NB4 (cell line): ENCODE measurements at regions not wholly inside any gene's neighbourhood (a gene's known extent, or its start where the extent isn't known, plus 50 kb on each side); places are given as distances from the start of the nearest gene placed in this dataset.
"Not testable (repeated sequence)": the region's sequence is repeated elsewhere in the genome, so short reads cannot be mapped to it uniquely, and the experiment has no call there.

Source experiments
- DNase-seq: peaks from one replicate; pipeline ENCODE4 v3.0.0; 2010; ENCODE audit warnings: low read depth
- H3K4me3 ChIP-seq: one replicate; pipeline ENCODE4 v1.5.1; 2011; ENCODE audit warnings: mild to moderate bottlenecking, low read depth, low read length, moderate library complexity
- MAX ChIP-seq: IDR thresholded peaks from 2 replicates; pipeline ENCODE4 v1.6.1; 2011; ENCODE audit warnings: low read depth, low read length
- MYC ChIP-seq: IDR thresholded peaks from 2 replicates; pipeline ENCODE4 v1.6.1; 2011; ENCODE audit warnings: low read depth, low read length
- POLR2A ChIP-seq: IDR thresholded peaks from 2 replicates; pipeline ENCODE4 v1.6.1; 2011; ENCODE audit warnings: mild to moderate bottlenecking; ENCODE audit not compliant: insufficient read length; ENCODE audit errors: extremely low read depth
- TF ChIP-seq, protein P1 (sequence below): IDR thresholded peaks from one replicate; pipeline ENCODE4 v1.5.1; 2012; ENCODE audit warnings: low read depth, low read length

- DNase-seq, result no peak
- TF ChIP-seq MAX (no peak), POLR2A (no peak), MYC (no peak)
- TF ChIP-seq, protein P1, sequence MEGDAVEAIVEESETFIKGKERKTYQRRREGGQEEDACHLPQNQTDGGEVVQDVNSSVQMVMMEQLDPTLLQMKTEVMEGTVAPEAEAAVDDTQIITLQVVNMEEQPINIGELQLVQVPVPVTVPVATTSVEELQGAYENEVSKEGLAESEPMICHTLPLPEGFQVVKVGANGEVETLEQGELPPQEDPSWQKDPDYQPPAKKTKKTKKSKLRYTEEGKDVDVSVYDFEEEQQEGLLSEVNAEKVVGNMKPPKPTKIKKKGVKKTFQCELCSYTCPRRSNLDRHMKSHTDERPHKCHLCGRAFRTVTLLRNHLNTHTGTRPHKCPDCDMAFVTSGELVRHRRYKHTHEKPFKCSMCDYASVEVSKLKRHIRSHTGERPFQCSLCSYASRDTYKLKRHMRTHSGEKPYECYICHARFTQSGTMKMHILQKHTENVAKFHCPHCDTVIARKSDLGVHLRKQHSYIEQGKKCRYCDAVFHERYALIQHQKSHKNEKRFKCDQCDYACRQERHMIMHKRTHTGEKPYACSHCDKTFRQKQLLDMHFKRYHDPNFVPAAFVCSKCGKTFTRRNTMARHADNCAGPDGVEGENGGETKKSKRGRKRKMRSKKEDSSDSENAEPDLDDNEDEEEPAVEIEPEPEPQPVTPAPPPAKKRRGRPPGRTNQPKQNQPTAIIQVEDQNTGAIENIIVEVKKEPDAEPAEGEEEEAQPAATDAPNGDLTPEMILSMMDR, result no peak
- H3K4me3 ChIP-seq, result no peak overlapping the region
Measured at GRCh38 chr6:76982476-76983199, 480.7 kb downstream of the HTR1B start.

DNA sequence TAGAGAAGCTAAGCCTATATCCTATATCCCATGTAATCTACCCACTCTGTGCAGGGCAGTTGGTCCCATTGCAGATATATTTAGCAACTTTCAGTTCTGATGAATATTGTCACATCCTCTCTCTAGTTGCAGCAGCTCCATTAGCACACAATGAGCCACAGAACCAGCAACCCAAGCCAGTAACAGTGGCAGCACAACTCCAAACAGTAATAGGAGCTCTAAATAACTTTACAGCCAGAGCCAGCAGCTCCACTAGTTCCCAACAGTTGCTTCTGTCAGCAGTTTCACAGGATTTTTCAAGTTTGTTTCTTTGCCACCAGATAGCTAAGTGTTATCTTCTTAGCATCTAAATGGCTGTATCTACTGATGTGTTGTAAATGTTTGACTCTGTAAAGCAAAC is 490.8 kb downstream of the HTR1B start:
- H3K4me3 ChIP-seq, result no peak overlapping the region
- DNase-seq, result no peak
- TF ChIP-seq POLR2A (no peak), MYC (no peak), MAX (no peak)
- TF ChIP-seq, protein P1, result no peak

DNA sequence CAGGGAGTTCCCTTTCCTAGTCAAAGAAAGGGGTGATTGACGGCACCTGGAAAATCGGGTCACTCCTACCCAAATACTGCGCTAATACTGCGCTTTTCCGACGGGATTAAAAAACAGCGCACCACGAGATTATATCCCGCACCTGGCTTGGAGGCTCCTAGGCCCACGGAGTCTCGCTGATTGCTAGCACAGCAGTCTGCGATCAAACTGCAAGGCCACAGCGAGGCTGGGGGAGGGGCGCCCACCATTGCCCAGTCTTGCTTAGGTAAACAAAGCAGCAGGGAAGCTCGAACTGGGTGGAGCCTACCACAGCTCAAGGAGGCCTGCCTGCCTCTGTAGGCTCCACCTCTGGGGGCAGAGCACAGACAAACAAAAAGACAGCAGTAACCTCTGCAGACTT is 504.1 kb downstream of the HTR1B start:
- not testable (repeated sequence) for H3K4me3 ChIP-seq, DNase-seq

DNA sequence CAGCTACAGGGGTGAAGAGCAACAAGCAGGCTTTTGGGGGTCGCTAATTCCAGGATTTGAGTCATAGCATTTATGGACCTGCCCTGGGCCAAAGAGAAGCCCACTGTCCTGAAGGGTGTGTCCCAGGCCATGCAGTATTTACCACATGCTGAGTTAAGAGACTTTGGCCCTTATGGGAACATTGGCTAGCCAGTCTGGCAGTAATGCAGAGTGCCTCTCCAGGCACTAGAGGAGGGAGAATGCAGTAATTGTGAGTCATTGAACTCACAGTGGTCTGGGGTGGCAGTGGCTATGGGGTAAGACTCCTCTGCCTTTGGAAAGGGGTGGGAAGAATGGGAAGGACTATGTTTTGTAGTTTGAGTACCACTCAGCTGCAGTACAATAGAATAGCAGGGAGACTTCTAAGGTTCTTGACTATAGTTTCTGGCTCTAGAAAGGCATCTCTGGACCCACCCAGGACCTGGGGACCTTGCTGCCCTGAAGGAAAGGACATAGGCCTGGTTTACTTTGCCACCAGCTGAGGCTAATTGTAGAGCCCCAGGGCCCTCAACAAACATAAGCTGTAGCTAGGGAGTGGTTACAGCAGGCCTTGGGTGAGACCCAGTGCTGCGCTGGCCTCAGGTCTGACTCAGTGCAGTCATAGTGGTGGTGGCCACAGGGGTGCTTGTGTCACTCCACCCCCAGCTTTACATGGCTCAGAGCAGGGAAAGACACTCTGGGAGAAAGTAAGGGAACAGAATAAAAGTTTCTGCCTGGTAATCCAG is 520.9 kb downstream of the HTR1B start:
- H3K4me3 ChIP-seq, result no peak overlapping the region
- DNase-seq, result no peak
- TF ChIP-seq POLR2A (no peak), MAX (no peak), MYC (no peak)
- TF ChIP-seq, protein P1, result no peak

DNA sequence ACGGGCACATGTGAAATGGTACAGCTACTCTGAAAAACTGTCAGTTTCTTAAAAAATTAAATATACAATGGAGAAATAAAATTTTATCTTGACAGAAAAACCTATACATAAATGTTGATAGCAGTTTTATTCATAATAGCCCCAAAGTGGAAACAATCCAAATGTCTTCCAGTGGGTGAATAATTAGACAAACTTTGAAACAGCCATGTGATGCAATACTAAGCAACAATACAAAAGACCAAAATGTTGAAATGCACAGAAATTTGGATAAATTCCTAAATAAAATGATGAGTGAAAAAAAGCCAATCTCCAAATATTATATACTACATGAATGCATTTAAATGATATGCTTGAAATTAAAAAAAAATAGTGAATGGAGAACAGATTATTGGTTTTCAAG is 523.1 kb downstream of the HTR1B start:
- no peak overlapping the region for H3K4me3 ChIP-seq
- TF ChIP-seq, protein P1, result no peak
- no peak for TF ChIP-seq MYC
- TF ChIP-seq POLR2A, result no peak
- no peak for TF ChIP-seq MAX
- no peak for DNase-seq

- DNase-seq, result no peak
- TF ChIP-seq, protein P1, result no peak
- TF ChIP-seq POLR2A, result no peak
- TF ChIP-seq MAX, result no peak
- TF ChIP-seq MYC, result no peak
- no peak overlapping the region for H3K4me3 ChIP-seq
Measured at GRCh38 chr6:76914737-76915136, 548.6 kb downstream of the HTR1B start.

GRCh38 chr6:76905541-76905940 is 557.8 kb downstream of the HTR1B start:
- not testable (repeated sequence) for H3K4me3 ChIP-seq, DNase-seq
